H1 (cell line): ENCODE measurements at regions not wholly inside any gene's neighbourhood (a gene's known extent, or its start where the extent isn't known, plus 50 kb on each side); places are given as distances from the start of the nearest gene placed in this dataset.

ENCODE experiments used
- CTCF ChIA-PET: fragments of 300-600 bp; sonication (Branson Sonifier 250); formaldehyde crosslinking; loops from one replicate; lab custom pipeline; 2021; ENCODE audit not compliant: partially characterized antibody; lab: Charles Lee
- POLR2A ChIA-PET: fragments of 300-600 bp; sonication (Branson Sonifier 250); formaldehyde crosslinking; loops from one replicate; lab custom pipeline; 2021; ENCODE audit warnings: inconsistent platforms; ENCODE audit not compliant: partially characterized antibody; lab: Charles Lee
- DNase-seq, 2 experiments: peaks; one replicate each; pipeline versions ENCODE4 v3.0.0 to v3.0.0-alpha.2; 2010 to 2022; ENCODE audit warnings: low spot score in 2 of 2, low read depth in 1 of 2, mixed read lengths in 1 of 2
- FAIRE-seq: peaks from 2 replicates; lab custom pipeline; 2011; peaks lifted over from hg19 to GRCh38; lab: Jason Lieb, UNC
- H2AFZ ChIP-seq: 2 replicates; pipeline ENCODE4 v1.8.1; 2012; ENCODE audit warnings: low read length, inconsistent platforms
- H2AK5ac ChIP-seq: 2 replicates; pipeline ENCODE4 v1.6.1; 2013; ENCODE audit warnings: low read depth, low read length
- H2BK120ac ChIP-seq: replicated peaks from 2 replicates; pipeline ENCODE3; 2013; ENCODE audit warnings: low read depth, low read length, inconsistent platforms
- H2BK12ac ChIP-seq: 2 replicates; pipeline ENCODE4 v1.6.1; 2013; ENCODE audit warnings: low read depth, low read length
- H2BK15ac ChIP-seq: 2 replicates; pipeline ENCODE4 v1.6.1; 2013; ENCODE audit warnings: low read length
- H2BK20ac ChIP-seq: 2 replicates; pipeline ENCODE4 v1.6.1; 2013; ENCODE audit warnings: low read length
- H2BK5ac ChIP-seq: 2 replicates; pipeline ENCODE4 v1.6.1; 2013; ENCODE audit warnings: low read depth, low read length
- H3K14ac ChIP-seq: 2 replicates; pipeline ENCODE4 v1.6.1; 2013; ENCODE audit warnings: inconsistent platforms; ENCODE audit not compliant: insufficient read length
- H3K18ac ChIP-seq: 2 replicates; pipeline ENCODE4 v1.6.1; 2013; ENCODE audit warnings: low read length; ENCODE audit errors: extremely low read depth
- H3K23ac ChIP-seq: 2 replicates; pipeline ENCODE4 v1.6.1; 2013; ENCODE audit warnings: inconsistent platforms; ENCODE audit not compliant: insufficient read length
- H3K23me2 ChIP-seq: 2 replicates; pipeline ENCODE4 v1.6.1; 2013; ENCODE audit warnings: low read depth, low read length
- H3K27ac ChIP-seq: 2 replicates; pipeline ENCODE4 v1.6.1; 2011; ENCODE audit warnings: low read depth, low read length, inconsistent platforms
- H3K27me3 ChIP-seq, 4 experiments: replicated peaks in 1 of 4; 1 replicate in 1 of 4; 2 replicates in 3 of 4; pipeline versions ENCODE4 v1.6.1 to v1.8.1; 2011 to 2013; ENCODE audit warnings: low read length in 3 of 4, mild to moderate bottlenecking in 3 of 4, inconsistent platforms in 2 of 4, mixed read lengths in 2 of 4, moderate library complexity in 1 of 4; ENCODE audit not compliant: control insufficient read depth in 3 of 4, insufficient read depth in 3 of 4; ENCODE audit errors: extremely low read depth in 1 of 4
- H3K36me3 ChIP-seq, 4 experiments: 2 replicates each; pipeline versions ENCODE4 v1.6.1 to v1.8.1; 2011 to 2013; ENCODE audit warnings: mild to moderate bottlenecking in 4 of 4, low read length in 3 of 4, moderate library complexity in 2 of 4, control low read depth in 1 of 4, inconsistent platforms in 1 of 4; ENCODE audit not compliant: insufficient read depth in 4 of 4, control insufficient read depth in 2 of 4
- H3K4ac ChIP-seq: replicated peaks from 2 replicates; pipeline ENCODE3; 2013; ENCODE audit warnings: low read length, low read depth, mixed read lengths, inconsistent platforms; ENCODE audit not compliant: insufficient read length
- H3K4me1 ChIP-seq, 4 experiments: replicated peaks in 1 of 4; 1 replicate in 1 of 4; 2 replicates in 3 of 4; pipeline versions ENCODE4 v1.6.1 to v1.8.1; 2011 to 2013; ENCODE audit warnings: low read length in 3 of 4, inconsistent platforms in 2 of 4, mixed read lengths in 1 of 4; ENCODE audit not compliant: insufficient read depth in 4 of 4, control insufficient read depth in 3 of 4
- H3K4me2 ChIP-seq, 2 experiments: 2 replicates each; pipeline versions ENCODE4 v1.6.1 to v1.8.1; 2011 to 2013; ENCODE audit warnings: low read depth in 2 of 2, low read length in 2 of 2, control low read depth in 1 of 2, inconsistent platforms in 1 of 2, mild to moderate bottlenecking in 1 of 2; ENCODE audit not compliant: insufficient read depth in 1 of 2
- H3K4me3 ChIP-seq, 4 experiments: fragments of 200-600, 300-600 bp in 1 of 4; sonication (generic), shearing (Covaris generic), sonication (Bioruptor Twin) in 1 of 4; 2 replicates each; pipeline versions ENCODE4 v1.5.1 to v1.8.1; 2011 to 2016; ENCODE audit warnings: low read length in 4 of 4, low read depth in 3 of 4, control low read depth in 2 of 4, inconsistent platforms in 2 of 4, mild to moderate bottlenecking in 2 of 4, mixed read lengths in 1 of 4, moderate library complexity in 1 of 4; ENCODE audit not compliant: insufficient read depth in 2 of 4; ENCODE audit errors: extremely low read depth in 1 of 4
- H3K56ac ChIP-seq: replicated peaks from 2 replicates; pipeline ENCODE3; 2013; ENCODE audit warnings: low read depth, mild to moderate bottlenecking, mixed read lengths, low read length, inconsistent platforms; ENCODE audit not compliant: insufficient read length
- H3K79me1 ChIP-seq: 2 replicates; pipeline ENCODE4 v1.6.1; 2013; ENCODE audit warnings: low read depth, low read length, control low read depth
- H3K79me2 ChIP-seq, 2 experiments: 2 replicates each; pipeline versions ENCODE4 v1.6.1 to v1.8.1; 2012 to 2013; ENCODE audit warnings: low read length in 2 of 2, mild to moderate bottlenecking in 2 of 2, inconsistent platforms in 1 of 2; ENCODE audit not compliant: insufficient read depth in 2 of 2, control insufficient read depth in 1 of 2
- H3K9ac ChIP-seq, 4 experiments: replicated peaks in 1 of 4; 1 replicate in 1 of 4; 2 replicates in 3 of 4; pipeline versions ENCODE4 v1.6.1 to v1.8.1; 2011 to 2013; ENCODE audit warnings: low read depth in 3 of 4, low read length in 3 of 4, control low read depth in 2 of 4, mild to moderate bottlenecking in 2 of 4, moderate library complexity in 2 of 4, inconsistent platforms in 1 of 4; ENCODE audit errors: extremely low read depth in 1 of 4
- H3K9me3 ChIP-seq, 2 experiments: 2 replicates each; pipeline versions ENCODE4 v1.6.1 to v1.8.1; 2012 to 2013; ENCODE audit warnings: mild to moderate bottlenecking in 2 of 2, moderate library complexity in 2 of 2, control low read depth in 1 of 2, inconsistent platforms in 1 of 2, low read depth in 1 of 2, low read length in 1 of 2, mixed read lengths in 1 of 2; ENCODE audit not compliant: insufficient read depth in 2 of 2
- H4K20me1 ChIP-seq, 2 experiments: replicated peaks in 1 of 2; 2 replicates each; pipeline versions ENCODE3 to v1.8.1; 2011 to 2013; ENCODE audit warnings: inconsistent platforms in 2 of 2, low read length in 2 of 2, mild to moderate bottlenecking in 1 of 2; ENCODE audit not compliant: insufficient read depth in 2 of 2, control insufficient read depth in 1 of 2
- H4K5ac ChIP-seq: 2 replicates; pipeline ENCODE4 v1.6.1; 2013; ENCODE audit warnings: low read length, low read depth, mixed read lengths, inconsistent platforms; ENCODE audit not compliant: insufficient read length
- H4K8ac ChIP-seq: 2 replicates; pipeline ENCODE4 v1.8.0; 2013; ENCODE audit warnings: mild to moderate bottlenecking, moderate library complexity, low read length, inconsistent platforms; ENCODE audit not compliant: insufficient read depth; ENCODE audit errors: extremely low read depth
- H4K91ac ChIP-seq: replicated peaks from 2 replicates; pipeline ENCODE3; 2013; ENCODE audit warnings: low read length, mixed read lengths, inconsistent platforms; ENCODE audit not compliant: insufficient read length
- ASH2L ChIP-seq: fragments of 200-600, 300-600 bp; sonication (generic); IDR thresholded peaks from one replicate; pipeline ENCODE4 v1.7.1; 2017; ENCODE audit warnings: low read length
- ATF3 ChIP-seq: IDR thresholded peaks from 2 replicates; pipeline ENCODE4 v1.6.1; 2011; ENCODE audit warnings: low read depth, mild to moderate bottlenecking, low read length; ENCODE audit not compliant: insufficient read depth
- BACH1 ChIP-seq: IDR thresholded peaks from 2 replicates; pipeline ENCODE4 v1.6.1; 2012; ENCODE audit warnings: low read length, improper control_type of control experiment
- CEBPB ChIP-seq: IDR thresholded peaks from 2 replicates; pipeline ENCODE4 v1.6.1; 2012; ENCODE audit warnings: low read depth, low read length
- CTBP2 ChIP-seq: IDR thresholded peaks from 2 replicates; pipeline ENCODE4 v1.7.0; 2011; ENCODE audit warnings: borderline replicate concordance, mild to moderate bottlenecking, moderate library complexity, mixed read lengths, low read length; ENCODE audit not compliant: insufficient read depth, insufficient read length
- EGR1 ChIP-seq: IDR thresholded peaks from 2 replicates; pipeline ENCODE4 v1.6.1; 2011; ENCODE audit warnings: low read depth, low read length, borderline replicate concordance
- FOSL1 ChIP-seq: IDR thresholded peaks from 2 replicates; pipeline ENCODE4 v1.6.1; 2011; ENCODE audit warnings: mild to moderate bottlenecking, low read depth, low read length, moderate library complexity; ENCODE audit not compliant: insufficient read depth
- HDAC2 ChIP-seq, 2 experiments: fragments of 300-600 bp in 1 of 2; sonication (generic) in 1 of 2; IDR thresholded peaks; 2 replicates each; pipeline ENCODE4 v1.6.1; 2011 to 2012; ENCODE audit warnings: low read depth in 2 of 2, low read length in 2 of 2, mild to moderate bottlenecking in 2 of 2, moderate library complexity in 2 of 2, borderline replicate concordance in 1 of 2, inconsistent platforms in 1 of 2
- KDM4A ChIP-seq: IDR thresholded peaks from one replicate; pipeline ENCODE4 v1.7.1; 2012; ENCODE audit warnings: low read depth, mild to moderate bottlenecking, moderate library complexity, low read length, inconsistent platforms; ENCODE audit not compliant: severe bottlenecking
- MAX ChIP-seq: IDR thresholded peaks from 2 replicates; pipeline ENCODE4 v1.6.1; 2012; ENCODE audit warnings: inconsistent platforms
- NRF1 ChIP-seq: IDR thresholded peaks from 2 replicates; pipeline ENCODE4 v1.6.1; 2011; ENCODE audit warnings: mild to moderate bottlenecking, low read depth, low read length, improper control_type of control experiment
- RXRA ChIP-seq: IDR thresholded peaks from 2 replicates; pipeline ENCODE4 v1.6.1; 2011; ENCODE audit warnings: low read depth, mild to moderate bottlenecking, low read length, moderate library complexity; ENCODE audit not compliant: insufficient read depth
- TBP ChIP-seq: IDR thresholded peaks from 2 replicates; pipeline ENCODE4 v1.6.1; 2011; ENCODE audit warnings: low read depth, low read length, improper control_type of control experiment
- WGBS, 2 experiments: shearing (Covaris generic) in 1 of 2; methylation state at CpG; one replicate each; pipeline versions ENCODE4 v1.1.6 to v1.1.7; 2013 to 2015; ENCODE audit warnings: low lambda C conversion rate in 2 of 2, mixed read lengths in 2 of 2, inconsistent platforms in 1 of 2, low coverage in 1 of 2, missing lambda C conversion rate in 1 of 2; ENCODE audit not compliant: insufficient replicate concordance in 2 of 2, insufficient coverage in 1 of 2, insufficient read length in 1 of 2; ENCODE audit errors: extremely low coverage in 1 of 2, missing lambda C conversion rate in 1 of 2; 5-methylcytosine and 5-hydroxymethylcytosine counted together

- Histone ChIP-seq H3K4ac (no peak overlapping the region), H3K14ac (no peak overlapping the region), H3K79me2 (no peaks in the 10 kb centered on the region), H2BK12ac (no peak overlapping the region), H2BK5ac (no peak overlapping the region), H3K79me1 (no peaks in the 10 kb centered on the region), H4K91ac (no peak overlapping the region), H3K23ac (no peak overlapping the region), H2BK20ac (no peak overlapping the region), H2AFZ (no peak overlapping the region), H3K36me3 (no peaks in the 10 kb centered on the region), H3K27me3 (no peaks in the 10 kb centered on the region), H3K18ac (no peak overlapping the region), H3K9ac (no peak overlapping the region), H3K27ac (no peak overlapping the region), H2BK15ac (no peak overlapping the region), H4K5ac (no peak overlapping the region), H3K23me2 (no peaks in the 10 kb centered on the region), H3K4me3 (no peak overlapping the region), H2BK120ac (no peak overlapping the region), H4K8ac (no peak overlapping the region), H3K56ac (no peak overlapping the region), H3K4me1 (no peaks in the 10 kb centered on the region), H2AK5ac (no peak overlapping the region), H3K4me2 (no peak overlapping the region), H3K9me3 (no peaks in the 10 kb centered on the region), H4K20me1 (no peaks in the 10 kb centered on the region)
- DNase-seq (no peak), FAIRE-seq (no peak)
- CTCF ChIA-PET, result interaction anchor here (0.6 to 1.9 kb wide), 3 partner anchors 13 to 97 kb away, joined by 3 to 6 read pairs (median 4); no protein-coding TSS in a partner anchor
- POLR2A ChIA-PET, result no interaction called here
- 93% methylated on average over 3 of the region's 3 CpGs; no CpG with 5 or more reads in 1 of the 2 experiments for WGBS, 2 experiments
- TF ChIP-seq ASH2L (no peak), HDAC2 (IDR thresholded peaks at IDR 0.05; ENCODE audit: borderline replicate concordance in 1 of 2, low read depth in 2 of 2, low read length in 2 of 2) (no peak), KDM4A (no peak), MAX (no peak), FOSL1 (no peak), EGR1 (no peak), ATF3 (no peak), RXRA (no peak), CTBP2 (no peak), BACH1 (no peak), CEBPB (no peak), TBP (no peak), NRF1 (no peak)
Observed at GRCh38 chr12:67088401-67089118, 180.6 kb upstream of the CAND1 start.
